CD1c-positive myeloid dendritic cell (primary cell): ENCODE measurements at regions not wholly inside any gene's neighbourhood (a gene's known extent, or its start where the extent isn't known, plus 50 kb on each side); places are given as distances from the start of the nearest gene placed in this dataset.

Experiments used
- DNase-seq: peaks from one replicate; pipeline ENCODE4 v3.0.0-alpha.2; 2016; ENCODE audit errors: extremely low spot score

DNA sequence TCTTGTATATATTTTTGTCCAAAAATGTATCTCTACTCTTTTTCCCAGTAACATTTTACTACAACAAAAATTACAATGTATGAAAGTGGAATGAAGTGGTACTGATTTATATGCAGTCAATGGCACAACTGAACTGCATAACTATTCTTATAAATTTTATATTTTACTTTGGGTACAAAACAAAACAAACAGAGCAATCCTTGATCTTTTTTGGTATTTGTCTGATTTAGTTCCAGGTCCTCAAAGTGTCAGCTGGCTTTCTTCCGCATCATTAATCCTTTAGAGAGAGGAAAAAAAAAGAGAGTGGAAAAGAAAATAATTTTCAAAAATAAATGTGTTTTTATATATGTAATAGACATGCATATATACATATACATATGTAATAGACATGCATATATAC lies 252.4 kb upstream of the SLIT2 start:
- no peak for DNase-seq

- DNase-seq = peak; percentile 10
Observed at GRCh38 chr4:19993242-19993641, 258.5 kb upstream of the SLIT2 start.

DNA sequence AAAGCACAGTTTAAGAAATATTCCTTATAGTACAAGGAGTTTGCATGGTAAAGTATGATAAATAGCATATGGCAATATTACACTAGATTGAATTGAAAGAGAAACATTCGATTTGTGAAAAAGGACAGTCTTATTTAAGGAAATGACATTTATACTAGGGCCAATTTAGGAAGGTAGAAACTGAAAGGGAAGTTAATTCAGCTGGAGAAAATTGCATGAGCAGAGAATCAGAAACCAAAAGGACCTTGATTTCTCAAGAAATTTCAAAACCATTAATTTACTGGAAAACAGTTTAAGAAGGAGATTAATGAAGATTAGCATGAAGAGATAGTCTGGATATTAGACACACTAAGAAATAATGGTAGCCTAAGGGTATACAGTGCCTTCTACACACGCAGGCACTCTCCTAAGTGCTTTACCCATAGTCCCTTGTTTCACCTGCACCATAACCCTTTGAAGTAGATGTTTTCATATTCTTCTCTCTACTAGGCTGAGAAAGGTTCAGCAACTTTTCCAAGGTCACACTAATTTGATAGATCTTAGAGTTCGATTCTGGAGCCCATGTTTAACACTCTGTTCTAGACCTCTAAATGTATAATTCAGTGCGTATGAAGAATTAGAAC lies 259.1 kb upstream of the SLIT2 start:
- DNase-seq = peak; percentile 13

- DNase-seq = no peak
Observed at GRCh38 chr4:19987746-19988145, 264.0 kb upstream of the SLIT2 start.

DNA sequence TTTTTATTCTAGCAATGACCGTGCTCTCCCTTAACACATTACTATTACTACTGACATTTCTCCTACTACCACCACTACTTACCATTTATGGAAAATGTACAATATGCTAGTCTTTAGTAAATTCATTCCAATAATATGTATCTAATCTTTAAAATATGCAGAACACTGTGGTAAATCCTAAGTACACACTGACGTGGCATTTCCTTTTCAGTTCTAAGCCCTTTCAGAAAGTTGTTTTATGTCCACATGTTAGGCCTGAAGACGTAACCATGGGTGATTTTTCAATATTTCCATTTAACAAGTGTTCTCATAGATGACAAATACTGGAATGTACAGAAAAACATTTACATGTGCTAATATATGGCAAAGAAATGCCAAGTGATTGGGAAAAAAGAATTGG lies 268.6 kb upstream of the SLIT2 start:
- no peak for DNase-seq

- DNase-seq = no peak
Observed at GRCh38 chr4:19982556-19982955, 269.1 kb upstream of the SLIT2 start.

DNA sequence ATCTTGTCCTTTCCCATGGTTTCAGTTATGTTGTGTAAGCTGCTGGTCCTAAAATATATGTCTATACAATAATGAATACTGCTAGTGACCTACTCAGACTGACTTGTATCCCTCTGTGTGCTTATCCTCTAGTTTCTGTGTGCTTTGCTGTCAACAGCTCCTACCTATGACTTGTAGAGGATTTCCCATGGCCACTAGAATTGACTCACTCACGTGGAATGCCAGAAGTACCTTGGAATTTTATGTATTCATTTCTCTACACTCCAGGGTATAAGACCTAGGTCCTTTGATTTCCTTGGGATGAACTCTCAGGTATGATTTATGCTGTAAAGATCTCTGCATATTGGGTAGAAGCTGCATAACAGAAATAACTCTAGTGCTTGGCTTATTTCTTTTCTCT lies 279.9 kb upstream of the SLIT2 start:
- no peak for DNase-seq

DNA sequence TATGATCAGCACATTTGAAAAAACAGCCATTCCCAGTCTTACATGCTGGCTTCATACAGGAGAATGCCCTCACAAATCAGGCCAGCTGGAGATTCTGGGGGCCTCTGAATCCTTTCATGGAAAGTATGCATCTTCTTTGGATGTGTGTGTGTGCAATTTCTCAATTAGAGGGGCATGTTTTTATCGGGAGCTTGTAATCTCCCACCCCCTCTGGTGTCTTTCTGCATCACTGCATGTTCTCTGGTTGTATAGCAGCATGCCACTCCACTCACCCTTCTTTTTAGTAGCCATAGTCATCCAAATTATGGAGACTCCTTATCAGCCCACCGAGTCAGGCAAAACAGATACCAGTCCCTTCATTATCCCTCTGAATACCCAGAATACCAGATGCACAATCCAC lies 282.2 kb upstream of the SLIT2 start:
- DNase-seq = no peak

- DNase-seq = no peak
Observed at GRCh38 chr4:19961091-19961490, 290.6 kb upstream of the SLIT2 start.

DNA sequence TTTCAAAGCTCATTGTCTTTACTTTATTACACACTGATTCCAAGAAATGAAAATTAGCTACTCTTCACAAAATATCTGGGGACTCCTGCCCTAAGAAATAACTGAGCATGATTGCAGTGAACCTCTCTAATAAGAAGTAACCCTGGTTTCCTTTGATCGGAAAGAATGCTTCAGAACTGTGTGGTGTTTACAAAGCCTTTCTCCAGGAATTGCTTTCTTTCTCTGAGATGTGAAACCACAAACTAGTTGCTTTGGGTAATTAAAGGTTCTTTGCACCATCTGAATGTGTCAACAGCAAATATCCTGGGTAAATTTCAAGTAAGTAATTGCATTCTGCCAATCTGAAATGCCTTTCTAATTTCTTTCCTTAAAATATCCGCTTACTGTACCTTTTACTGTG lies 292.9 kb upstream of the SLIT2 start:
- DNase-seq = no peak

- no peak for DNase-seq
Observed at GRCh38 chr4:19947349-19947748, 304.4 kb upstream of the SLIT2 start.

GRCh38 chr4:19945979-19946380 lies 305.7 kb upstream of the SLIT2 start:
- DNase-seq = no peak

DNA sequence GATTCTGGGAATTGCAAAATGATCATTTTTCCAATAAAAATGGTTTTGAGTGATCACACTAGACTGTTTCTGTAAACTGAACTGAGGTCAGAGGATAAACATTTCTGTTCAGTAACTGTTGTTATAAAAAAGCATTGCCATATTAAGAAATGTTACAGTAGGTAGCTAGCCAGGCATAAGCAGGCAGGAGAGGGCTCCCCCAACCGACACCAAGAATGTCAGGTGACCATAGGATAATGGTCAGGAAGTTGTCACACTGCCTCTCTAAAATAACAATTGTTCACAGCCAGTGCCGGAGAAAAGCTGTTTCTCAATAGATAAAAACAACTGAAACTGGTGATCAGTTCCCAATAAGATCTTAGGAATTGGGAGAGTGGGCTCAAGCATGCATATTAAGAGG lies 306.2 kb upstream of the SLIT2 start:
- DNase-seq = no peak

- no peak for DNase-seq
Observed at GRCh38 chr4:19944806-19945205, 306.9 kb upstream of the SLIT2 start.

- no peak for DNase-seq
Observed at GRCh38 chr4:19944251-19944650, 307.5 kb upstream of the SLIT2 start.

GRCh38 chr4:19941434-19941833 lies 310.3 kb upstream of the SLIT2 start:
- no peak for DNase-seq

DNA sequence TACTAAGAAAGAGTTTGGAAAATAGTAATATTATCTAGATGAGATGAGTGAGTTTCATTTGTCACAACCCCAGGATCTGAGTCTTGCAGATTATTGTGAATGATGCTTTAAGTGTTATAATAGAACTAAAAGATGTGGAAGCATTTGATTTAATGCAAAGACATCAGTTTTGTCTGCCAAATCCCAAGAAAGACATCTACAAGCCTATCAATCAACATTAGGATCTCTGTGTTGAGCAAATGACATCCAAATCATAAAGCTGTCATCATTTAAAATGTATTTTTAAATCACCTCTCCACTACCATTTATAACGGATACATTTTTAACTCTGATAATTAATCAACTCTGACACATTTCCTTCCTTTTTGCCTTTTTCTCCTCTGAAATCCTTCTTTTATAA lies 310.8 kb upstream of the SLIT2 start:
- no peak for DNase-seq

GRCh38 chr4:19936476-19936875 lies 315.2 kb upstream of the SLIT2 start:
- DNase-seq = no peak

- no peak for DNase-seq
Observed at GRCh38 chr4:19930742-19931141, 321.0 kb upstream of the SLIT2 start.

GRCh38 chr4:19927381-19927780 lies 324.3 kb upstream of the SLIT2 start:
- DNase-seq = no peak

DNA sequence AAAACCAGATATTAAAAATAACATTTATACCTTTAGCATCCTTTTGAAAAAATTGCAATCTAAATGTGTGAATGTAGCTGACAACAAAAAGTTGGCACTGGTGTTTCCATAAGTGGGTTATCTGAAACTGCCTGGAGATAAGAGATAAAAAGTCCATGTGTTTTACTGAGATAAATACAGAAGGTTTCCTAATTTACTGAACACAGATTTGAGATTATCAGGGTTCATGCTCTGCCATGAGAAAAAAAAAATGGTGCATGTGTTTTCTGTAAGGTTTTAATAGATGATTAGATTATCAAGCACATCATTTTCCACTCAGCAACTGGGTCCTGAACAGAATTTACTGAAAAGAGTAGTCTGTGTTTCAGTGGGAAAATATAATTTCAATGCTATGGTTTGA lies 326.2 kb upstream of the SLIT2 start:
- DNase-seq = no peak

- DNase-seq = no peak
Observed at GRCh38 chr4:19924761-19925160, 326.9 kb upstream of the SLIT2 start.

DNA sequence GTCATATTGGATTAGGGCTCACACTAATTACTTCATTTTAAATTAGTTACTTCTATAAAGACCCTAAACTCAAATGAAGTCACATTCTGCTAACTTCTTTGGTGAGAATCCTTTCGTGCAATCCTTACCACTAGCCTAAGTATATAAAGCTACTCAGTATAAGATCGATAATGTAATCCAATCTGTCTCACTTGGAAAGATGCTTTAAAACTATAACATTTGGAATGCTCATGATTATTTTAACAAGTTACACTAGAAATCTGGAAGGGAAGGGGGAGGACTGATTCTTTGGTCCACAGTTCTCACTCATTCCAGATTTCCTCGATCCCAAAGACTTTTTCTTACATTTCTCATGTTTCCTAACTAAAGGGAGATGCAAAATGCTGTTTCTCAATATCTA lies 336.4 kb upstream of the SLIT2 start:
- no peak for DNase-seq

GRCh38 chr4:19913650-19914049 lies 338.1 kb upstream of the SLIT2 start:
- DNase-seq = no peak
